Ovary (tissue), 7 donors: ENCODE measurements at regions not wholly inside any gene's neighbourhood (a gene's known extent, or its start where the extent isn't known, plus 50 kb on each side); places are given as distances from the start of the nearest gene placed in this dataset.

Source experiments
- DNase-seq, 5 donors: peaks; one replicate each; pipeline ENCODE4 v3.0.0-alpha.2; 2019 to 2020
- H3K27ac ChIP-seq, 2 donors: fragments of 200-600 bp; one replicate each; pipeline versions ENCODE4 v1.5.1 to v1.8.0; 2019 to 2022
- H3K27me3 ChIP-seq: fragments of 200-600 bp; one replicate; pipeline ENCODE4 v1.8.0; 2022
- H3K36me3 ChIP-seq: fragments of 200-600 bp; sonication (generic); one replicate; pipeline ENCODE4 v1.5.1; 2019
- H3K4me1 ChIP-seq: one replicate; pipeline ENCODE4 v1.8.1; 2013; ENCODE audit warnings: mild to moderate bottlenecking, moderate library complexity; ENCODE audit not compliant: insufficient read depth
- H3K4me3 ChIP-seq: fragments of 200-600 bp; sonication (generic); one replicate; pipeline ENCODE4 v1.5.1; 2017
- H3K9me3 ChIP-seq, 2 donors: fragments of 200-600 bp in 1 of 2; sonication (generic) in 1 of 2; one replicate each; pipeline versions ENCODE4 v1.5.1 to v1.8.1; 2013 to 2019; ENCODE audit warnings: mild to moderate bottlenecking in 1 of 2, moderate library complexity in 1 of 2
- CTCF ChIP-seq, 3 donors: fragments of 450-650 bp in 2 of 3; fragments of 200-600 bp in 1 of 3; IDR thresholded peaks; one replicate each; pipeline versions ENCODE4 v1.5.1 to v1.8.0; 2016 to 2022; ENCODE audit warnings: antibody characterized with exemption in 3 of 3, mild to moderate bottlenecking in 1 of 3
- EP300 ChIP-seq: sonication (generic); formaldehyde crosslinking; IDR thresholded peaks from one replicate; pipeline ENCODE4 v1.6.1; 2017; ENCODE audit warnings: antibody characterized with exemption
- POLR2A ChIP-seq: fragments of 450-650 bp; IDR thresholded peaks from one replicate; pipeline ENCODE4 v1.6.1; 2017; ENCODE audit warnings: antibody characterized with exemption, mild to moderate bottlenecking, moderate library complexity
- WGBS, 3 donors: extraction: QIAGEN DNeasy Blood & Tissue Kit in 1 of 3; methylation state at CpG; one replicate each; pipeline versions ENCODE4 v1.1.5 to v1.1.7; 2013 to 2017; 5-methylcytosine and 5-hydroxymethylcytosine counted together
- intact Hi-C, 4 donors: fragments of 100-400 bp; cut with DNase I; formaldehyde crosslinking; loops; one replicate each; pipeline versions ENCODE4 v1.11.0 to v1.15.1; 2022 to 2023
- donor health status: DM: no; HTN: no; CAD: no; lungs with moderate emphysema.
- donor health status: DM: no; HTN: no; CAD: no.
- donor health status: Bipolar disorder and iron deficiency.
- donor health status: DM: no; HTN: no; CAD: no.
- donor health status: DM: yes; HTN: yes; CAD: no.

GRCh38 chr15:62588938-62589670 is 424.0 kb upstream of the C2CD4B start:
- no peaks in the 10 kb centered on the region for H3K9me3 ChIP-seq
- H3K4me1 ChIP-seq = peaks cover 4% of the 10 kb centered on the region
- intact Hi-C loops = no loop called here
- H3K4me3 ChIP-seq = no peak overlapping the region
- no peaks in the 10 kb centered on the region for H3K36me3 ChIP-seq
- no peak for DNase-seq
- WGBS, 3 donors = 22 to 61% (median 30%) methylated on average over 5 of the region's 5 CpGs
- no peaks in the 10 kb centered on the region for H3K27me3 ChIP-seq
- TF ChIP-seq CTCF (IDR thresholded peaks at IDR 0.05) (no peak), EP300 (no peak)
- H3K27ac ChIP-seq = no peak overlapping the region

GRCh38 chr15:62591842-62592838 is 427.1 kb upstream of the C2CD4B start:
- no peaks in the 10 kb centered on the region for H3K36me3 ChIP-seq
- intact Hi-C loops = no loop called here
- no peaks in the 10 kb centered on the region for H3K9me3 ChIP-seq
- H3K4me1 ChIP-seq = no peaks in the 10 kb centered on the region
- TF ChIP-seq POLR2A = no peak
- TF ChIP-seq CTCF (IDR thresholded peaks at IDR 0.05) = no peak
- no peak for TF ChIP-seq EP300
- no peaks in the 10 kb centered on the region for H3K27me3 ChIP-seq
- H3K4me3 ChIP-seq = no peak overlapping the region
- no peak for DNase-seq
- WGBS, 3 donors = 77 to 81% (median 78%) methylated on average over 8 of the region's 8 CpGs
- no peak overlapping the region for H3K27ac ChIP-seq

- intact Hi-C loops = no loop called here
- no peak overlapping the region for H3K4me3 ChIP-seq
These were observed 427.8 kb upstream of the C2CD4B start for GRCh38 chr15:62592920-62593319.

More at GRCh38 chr15:62592920-62593319, 427.8 kb upstream of the C2CD4B start:
- Histone ChIP-seq H3K27ac (no peak overlapping the region), H3K36me3 (no peaks in the 10 kb centered on the region), H3K27me3 (no peaks in the 10 kb centered on the region), H3K9me3 (no peaks in the 10 kb centered on the region), H3K4me1 (no peaks in the 10 kb centered on the region)
- no peak for TF ChIP-seq CTCF (IDR thresholded peaks at IDR 0.05)
- no peak for TF ChIP-seq EP300
- TF ChIP-seq POLR2A = no peak
- WGBS, 3 donors = 12 to 17% (median 14%) methylated on average over 1 of the region's 1 CpG
- DNase-seq = no peak
